Activated CD8-positive, alpha-beta memory T cell treated with anti-CD3 and anti-CD28 coated beads, Interleukin-2, amount 50 U/mL, for 4 hours (primary cell): ENCODE measurements at regions not wholly inside any gene's neighbourhood (a gene's known extent, or its start where the extent isn't known, plus 50 kb on each side); places are given as distances from the start of the nearest gene placed in this dataset.
"Not testable (repeated sequence)": the region's sequence is repeated elsewhere in the genome, so short reads cannot be mapped to it uniquely, and the experiment has no call there.

ENCODE experiments used
- DNase-seq: peaks from one replicate; pipeline ENCODE4 v3.0.0-alpha.2; 2020

DNA sequence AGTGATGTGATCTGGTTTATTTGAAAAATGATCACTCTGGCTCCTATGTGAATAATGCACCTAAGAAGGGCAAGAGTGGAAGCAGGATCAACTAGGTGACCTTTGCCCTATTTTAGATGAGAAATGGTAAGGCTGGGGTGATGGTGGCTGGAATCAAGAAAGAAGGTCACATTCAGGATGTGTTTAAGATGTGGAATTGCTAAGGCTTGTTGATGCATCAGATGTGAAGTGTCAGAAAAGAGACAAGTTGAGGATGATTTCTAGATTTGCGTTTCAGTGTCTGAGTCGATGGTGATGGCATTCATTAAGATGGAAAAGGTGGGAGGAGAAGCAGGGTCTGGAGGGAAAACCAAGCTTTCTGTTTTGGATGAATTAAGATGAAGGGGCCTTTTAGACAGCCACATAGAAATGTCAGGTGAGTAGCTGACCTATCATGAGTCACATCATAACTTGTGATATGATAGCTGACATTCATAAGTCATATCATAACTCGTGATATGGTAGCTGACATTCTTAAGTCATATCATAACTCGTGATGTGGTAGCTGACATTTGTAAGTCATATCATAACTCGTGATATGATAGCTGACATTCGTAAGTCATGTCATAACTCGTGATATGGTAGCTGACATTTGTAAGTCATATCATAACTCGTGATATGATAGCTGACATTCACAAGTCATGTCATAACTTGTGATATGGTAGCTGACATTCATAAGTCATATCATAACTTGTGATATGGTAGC, 101.2 kb upstream of the SEC11C start:
- no peak for DNase-seq

DNA sequence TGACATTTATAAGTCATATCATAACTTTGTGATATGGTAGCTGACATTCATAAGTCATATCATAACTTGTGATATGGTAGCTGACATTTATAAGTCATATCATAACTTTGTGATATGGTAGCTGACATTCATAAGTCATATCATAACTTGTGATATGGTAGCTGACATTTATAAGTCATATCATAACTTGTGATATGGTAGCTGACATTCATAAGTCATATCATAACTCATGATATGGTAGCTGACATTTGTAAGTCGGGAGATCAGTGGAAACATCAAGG, 100.7 kb upstream of the SEC11C start:
- not testable (repeated sequence) for DNase-seq

DNA sequence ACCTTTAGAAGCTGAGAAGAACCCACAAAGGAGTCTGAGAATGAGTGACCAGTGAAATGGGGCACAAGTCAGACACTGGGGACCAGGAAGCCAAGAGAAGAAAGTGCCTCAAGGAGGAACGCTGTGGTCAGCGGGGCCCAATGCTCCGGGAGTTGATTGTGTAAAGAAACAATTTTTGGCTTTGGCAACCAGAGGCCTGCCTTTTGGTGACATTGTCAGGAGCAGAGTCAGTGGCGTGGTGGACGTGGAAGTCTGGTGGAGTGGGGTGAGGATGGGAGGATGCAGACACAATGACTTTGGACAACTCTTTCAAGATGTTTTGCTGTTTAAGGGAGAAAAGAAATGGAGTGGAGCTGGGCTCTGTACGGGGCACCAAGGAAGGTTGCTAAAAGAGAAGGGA, 100.2 kb upstream of the SEC11C start:
- DNase-seq = no peak

DNA sequence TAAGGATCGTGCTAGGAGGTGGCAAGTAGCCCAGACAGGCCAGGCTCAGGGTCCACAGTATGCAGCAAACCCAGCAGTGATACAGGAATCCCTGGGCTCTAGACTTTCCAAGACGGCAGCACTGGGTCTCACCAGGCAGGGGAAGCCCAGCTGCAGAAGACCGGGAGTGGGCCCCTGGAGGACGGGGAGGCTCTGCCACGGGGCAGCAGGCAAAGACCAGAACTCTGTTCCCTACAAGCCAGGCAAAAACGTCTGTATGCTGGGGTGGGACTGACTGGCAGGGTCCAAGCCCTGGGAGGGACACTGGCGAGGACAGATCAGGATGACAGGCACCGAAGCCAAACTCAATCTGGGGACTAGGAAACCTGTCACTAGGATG, 98.9 kb upstream of the SEC11C start:
- DNase-seq = no peak

DNA sequence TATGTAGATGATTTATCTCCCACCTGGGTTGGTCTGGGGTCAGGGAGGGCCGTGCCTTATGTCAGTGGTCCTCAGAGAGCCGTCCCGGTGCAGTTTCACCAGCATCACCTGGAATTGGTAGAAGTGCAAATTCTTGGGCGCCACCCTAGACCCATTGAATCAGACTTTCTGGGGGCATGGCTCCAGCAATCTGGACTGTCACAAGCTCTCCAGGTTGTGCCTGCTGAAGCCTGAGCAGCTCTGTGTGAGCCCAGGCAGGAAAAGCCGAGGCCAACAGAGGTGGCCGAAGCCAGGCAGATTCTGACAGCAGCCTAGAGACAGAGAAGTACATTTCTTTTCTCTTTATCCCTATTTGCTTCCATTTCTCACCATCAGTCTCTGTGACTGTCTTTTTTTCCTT, 98.4 kb upstream of the SEC11C start:
- DNase-seq = no peak

DNA sequence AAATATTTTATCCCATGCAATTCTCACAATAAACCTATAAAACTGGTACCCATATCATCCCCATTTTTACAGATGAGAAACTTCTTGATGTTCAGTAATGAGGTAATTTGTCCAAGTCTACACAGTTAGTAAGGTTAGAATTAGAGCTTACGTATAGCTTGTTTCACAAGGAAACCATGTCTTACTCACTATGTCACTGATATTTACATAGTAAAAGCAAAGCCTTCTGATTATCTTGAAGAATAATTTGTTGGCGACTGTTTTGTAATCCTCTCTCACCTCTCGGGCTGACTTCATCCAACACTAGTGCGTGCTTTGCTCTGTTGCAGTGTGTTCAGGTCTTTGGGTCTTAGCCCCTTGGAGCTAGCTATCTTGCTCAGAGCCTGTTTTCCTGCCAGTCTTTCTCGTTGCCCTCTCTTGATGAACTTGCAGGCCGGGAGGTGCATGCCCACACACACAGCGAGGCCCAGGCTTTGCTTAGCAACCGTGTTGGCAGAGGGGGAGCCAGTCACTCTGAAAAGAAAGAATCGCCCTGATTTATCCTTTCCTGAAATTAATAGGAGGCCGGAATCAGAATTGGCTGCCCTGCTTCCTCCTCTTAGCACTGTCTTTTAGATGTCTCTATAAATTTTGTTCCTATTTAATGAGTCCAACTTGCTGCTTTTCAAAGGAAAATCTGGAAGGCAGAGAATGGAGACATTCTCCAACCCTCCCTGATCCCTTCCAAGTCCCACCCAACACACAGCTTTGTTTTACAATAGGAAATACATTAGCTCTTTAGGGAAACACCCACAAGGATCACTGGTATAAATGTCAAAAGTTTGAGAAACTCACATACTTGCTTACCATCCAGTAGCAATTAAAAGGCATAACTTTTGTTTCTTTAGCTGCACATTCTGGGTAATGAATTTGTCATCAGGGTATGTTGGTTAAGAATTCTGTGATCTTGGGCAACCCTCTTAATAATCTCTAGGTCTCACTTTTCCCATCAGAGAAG, 97.6 kb upstream of the SEC11C start:
- DNase-seq = no peak

DNA sequence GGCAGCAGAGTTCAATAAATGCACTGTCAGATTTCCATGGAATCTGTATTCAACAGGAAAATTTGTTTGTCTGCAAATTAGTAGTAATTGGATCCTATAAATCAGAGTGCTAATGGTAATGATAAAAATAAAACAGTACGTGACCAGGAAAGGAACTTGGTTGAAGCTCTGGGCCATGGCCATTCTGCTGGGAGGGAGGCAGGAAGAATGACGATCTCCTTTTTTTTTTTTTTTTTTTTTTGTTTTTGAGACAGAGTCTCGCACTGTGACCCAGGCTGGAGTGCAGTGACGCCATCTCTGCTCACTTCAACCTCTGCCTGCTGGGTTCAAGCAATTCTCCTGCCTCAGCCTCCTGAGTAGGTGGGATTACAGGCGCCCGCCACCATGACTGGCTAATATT, 94.8 kb upstream of the SEC11C start:
- no peak for DNase-seq

DNA sequence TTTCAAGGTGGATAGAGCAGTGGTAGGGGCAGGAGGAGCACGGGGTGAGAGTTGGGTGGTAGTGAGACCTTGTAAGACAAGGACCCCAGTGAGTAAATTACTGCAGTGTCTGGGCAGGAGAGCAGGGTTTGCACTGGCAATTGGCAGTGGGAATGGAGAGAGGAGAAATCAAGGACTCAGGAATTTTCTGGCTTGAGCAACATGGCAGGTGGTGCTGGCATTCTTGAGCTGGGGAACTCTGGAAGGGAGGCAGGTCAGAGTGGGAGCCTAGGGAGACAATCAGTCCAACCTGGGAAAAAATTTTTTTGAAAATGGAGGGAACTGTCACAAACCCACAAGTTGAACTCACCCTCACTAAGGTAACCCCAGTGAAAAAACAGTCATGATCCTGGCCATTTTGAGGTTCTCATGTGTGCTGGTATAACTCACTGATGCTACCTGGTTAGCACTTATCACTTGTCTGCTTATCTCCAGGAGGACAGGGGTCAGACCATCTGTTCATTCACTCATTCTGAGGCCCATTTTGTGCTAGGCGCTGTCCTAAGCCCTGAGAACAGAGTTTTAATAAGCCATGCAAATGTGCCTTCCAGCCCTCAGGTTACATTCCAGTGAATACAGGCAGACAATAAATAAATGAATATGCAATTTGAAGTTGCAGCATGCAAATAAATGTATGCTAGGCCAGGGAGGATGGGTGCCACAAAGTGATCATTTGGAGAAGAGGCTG, 92.2 kb upstream of the SEC11C start:
- DNase-seq = no peak

DNA sequence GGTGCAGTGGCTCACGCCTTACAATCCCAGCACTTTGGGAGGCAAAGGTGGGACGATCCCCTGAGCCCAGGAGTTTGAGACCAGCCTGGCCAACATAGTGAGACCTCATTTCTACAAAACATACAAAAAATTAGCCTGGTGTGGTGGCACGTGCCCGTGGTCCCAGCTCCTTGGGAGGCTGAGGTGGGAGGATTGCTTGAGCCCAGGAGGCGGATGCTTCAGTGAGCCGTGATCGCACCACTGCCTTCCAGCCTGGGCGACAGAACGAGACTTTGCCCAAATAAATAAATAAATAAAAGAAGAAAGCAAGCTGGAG, 91.7 kb upstream of the SEC11C start:
- DNase-seq = no peak

DNA sequence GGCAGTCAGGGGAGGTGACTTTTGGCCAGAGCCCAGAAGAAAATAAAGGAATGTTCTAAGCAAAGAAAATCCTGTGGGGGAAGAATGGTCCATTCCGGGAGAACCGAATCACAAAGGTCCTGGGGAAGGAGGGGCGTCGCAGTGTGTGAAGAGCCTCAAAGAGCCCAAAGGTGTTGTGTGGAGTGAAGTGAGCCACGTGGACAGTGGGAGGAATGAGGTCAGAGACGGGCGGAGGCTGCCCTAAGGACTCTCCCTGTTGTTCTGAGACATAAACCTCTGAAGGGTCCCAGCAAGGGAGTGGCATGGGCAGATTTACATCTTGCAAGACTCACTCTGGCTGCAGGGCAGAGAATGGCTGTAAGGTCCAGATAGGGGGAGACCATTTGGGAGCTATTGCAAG, 91.3 kb upstream of the SEC11C start:
- DNase-seq = no peak

DNA sequence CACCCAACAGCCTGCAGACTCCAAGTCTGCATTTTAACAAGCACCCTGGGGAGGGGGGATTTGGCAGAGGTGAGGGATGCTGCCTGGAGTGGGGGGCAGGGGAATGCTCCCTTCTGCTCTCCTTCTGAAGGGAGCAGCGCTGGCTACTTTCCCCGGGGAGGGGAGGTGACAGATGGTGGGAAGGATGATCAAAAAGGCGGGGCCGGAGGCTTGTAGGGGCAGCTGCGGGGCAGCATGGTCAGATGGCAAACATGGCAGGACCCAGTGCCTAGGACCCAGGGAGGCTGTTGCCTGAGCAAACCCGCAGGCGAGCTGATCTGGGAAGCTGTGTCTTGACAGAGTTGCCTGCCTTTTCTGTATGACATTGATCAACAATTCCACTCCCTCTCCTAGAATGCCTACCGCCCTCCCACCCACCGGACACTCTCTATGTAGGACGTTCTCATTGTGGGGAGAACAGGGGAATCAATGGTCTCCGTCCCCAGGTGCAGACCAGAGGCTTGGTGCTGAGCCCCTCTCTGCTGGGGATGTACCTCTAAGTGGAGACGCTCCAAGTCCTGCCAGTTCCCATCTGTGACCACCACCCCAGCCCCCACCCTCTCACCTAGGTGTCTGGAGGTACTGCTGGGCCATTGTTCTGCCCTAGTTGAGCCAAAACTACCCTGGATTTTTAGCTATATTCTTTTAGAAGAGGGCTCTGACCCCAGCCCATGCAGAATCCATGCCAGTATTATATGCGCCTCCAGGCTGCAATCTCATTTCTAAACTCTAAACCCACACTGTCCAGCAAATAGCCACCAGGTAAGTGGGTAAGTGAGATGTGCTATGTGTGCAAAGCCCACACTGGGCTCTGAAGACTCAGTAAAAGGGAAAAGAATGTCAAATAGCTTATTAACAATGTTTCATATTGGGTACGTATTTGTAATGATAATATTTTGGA, 89.7 kb upstream of the SEC11C start:
- no peak for DNase-seq

DNA sequence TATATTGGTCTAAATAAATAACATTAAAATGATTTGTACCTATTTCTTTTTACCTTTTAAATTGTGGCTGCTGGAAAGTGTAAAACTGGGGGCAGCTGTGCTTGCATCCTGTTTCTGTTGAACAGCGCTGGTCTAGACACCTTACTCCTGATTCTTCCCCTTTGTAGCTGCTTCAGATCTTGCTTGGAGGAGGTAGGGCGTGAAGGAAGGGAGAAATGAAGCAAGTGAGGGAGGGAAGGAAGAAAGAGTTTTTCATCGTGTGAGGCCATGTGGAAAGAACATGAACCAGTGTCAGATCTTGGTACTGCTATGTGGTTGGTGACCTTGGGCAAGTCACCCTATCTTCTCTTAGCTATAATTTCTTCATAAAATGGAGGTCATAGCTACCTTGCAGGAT, 89.0 kb upstream of the SEC11C start:
- DNase-seq = no peak

DNA sequence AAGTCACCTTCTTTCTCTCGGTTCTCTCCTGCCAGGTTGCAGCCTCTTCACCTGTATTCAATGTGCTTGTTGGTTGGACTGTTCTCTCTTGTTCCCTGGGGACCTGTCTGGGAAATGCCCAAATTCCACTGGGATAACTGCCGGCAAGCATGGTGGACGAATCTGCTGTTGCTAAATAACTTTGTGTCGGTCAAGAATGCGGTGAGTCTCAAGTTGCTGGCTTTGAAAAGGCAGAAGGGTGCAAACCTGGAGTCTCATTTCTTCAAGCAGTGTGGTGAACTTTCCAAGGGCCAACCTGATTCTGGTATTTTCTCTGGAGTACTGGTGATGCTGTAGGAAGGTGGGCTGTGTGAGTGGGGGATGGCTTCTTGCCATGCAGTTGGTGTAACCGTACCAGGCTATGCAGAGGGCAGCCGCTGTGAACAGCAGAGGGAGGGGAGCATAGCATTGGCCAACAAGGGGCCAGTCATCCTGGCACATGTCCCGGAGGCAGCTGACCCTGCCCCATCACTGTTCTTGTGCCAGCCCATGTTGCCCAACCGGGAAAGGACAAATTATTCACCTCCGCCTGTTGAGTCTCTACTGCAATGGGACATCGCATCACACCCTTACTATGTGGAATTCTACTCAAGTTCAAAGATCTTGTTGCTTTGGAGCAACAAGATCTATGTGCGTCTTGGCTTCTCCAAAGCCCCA, 88.1 kb upstream of the SEC11C start:
- no peak for DNase-seq

DNA sequence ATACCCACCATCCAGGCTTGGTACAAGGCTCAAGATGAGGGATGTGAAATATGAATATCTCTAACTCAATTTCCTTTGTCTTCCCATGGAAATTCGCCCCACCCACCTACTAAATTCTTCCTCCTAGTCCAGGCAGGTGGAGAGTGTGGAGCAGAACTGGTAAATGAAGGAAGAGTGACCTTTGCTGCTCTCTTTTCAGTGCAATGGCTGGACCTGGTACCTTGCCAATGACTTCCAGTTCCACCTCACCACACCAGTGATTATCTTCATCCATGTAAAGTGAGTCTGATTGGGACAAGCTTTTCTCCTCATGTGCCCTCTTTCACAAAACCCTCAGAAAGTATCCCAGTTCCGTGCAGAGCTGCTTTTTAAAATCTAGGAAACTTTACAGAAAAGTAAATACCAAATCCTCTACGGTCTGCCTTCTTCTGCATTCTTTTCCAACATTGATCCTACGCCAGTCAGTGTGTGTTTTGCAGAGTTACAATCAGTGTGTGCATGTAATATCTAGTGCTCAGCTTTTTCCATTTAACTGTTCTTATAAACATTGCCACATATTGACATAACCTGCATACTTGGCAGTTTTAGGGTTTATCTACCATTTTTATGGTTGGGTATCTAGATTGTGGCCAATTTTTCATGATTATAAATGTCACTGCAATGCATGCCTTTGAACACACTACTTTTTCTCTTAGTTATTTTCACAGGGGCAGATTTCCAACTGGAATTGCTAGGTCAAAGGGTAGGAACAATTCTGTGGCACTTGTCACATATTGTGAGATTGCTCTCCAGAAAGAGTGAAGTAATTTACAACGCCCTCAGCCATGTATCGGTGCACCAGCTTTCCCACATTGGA, 86.5 kb upstream of the SEC11C start:
- DNase-seq = no peak

DNA sequence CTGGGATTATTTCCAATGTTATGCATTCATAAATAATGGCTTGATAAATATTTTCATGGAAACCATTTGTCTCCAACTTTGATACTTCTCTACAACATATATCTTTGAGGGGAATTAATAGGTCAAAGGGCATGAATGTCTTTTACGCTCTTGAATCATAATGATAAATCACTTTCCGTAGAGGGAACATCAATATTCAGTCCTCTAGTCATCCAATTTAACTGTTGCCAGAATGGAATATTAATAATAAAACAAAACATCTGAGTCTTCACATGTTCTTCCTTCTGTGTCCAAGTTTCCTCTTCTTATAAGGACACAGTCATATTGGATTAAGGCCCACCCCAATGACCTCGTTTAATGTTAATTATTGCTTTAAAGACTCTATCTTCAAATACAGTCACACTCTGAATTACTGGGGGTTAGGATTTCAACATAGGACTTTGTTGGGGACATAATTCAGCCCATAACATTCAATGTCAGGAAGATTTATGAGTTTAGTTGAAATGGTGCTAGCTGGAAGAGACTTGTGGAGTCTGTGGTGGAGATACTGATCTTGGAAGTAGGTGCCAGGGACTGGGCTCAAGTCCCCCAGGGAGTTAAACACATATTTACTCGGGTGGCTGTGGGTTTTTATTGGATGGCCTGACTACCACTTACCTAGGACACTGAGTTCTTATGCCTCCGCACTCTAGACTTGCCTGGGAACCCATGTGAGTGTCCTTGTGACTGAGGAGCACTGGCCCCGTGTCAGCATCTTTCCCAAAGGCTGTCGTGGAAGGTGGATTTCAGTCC, 85.0 kb upstream of the SEC11C start:
- no peak for DNase-seq

DNA sequence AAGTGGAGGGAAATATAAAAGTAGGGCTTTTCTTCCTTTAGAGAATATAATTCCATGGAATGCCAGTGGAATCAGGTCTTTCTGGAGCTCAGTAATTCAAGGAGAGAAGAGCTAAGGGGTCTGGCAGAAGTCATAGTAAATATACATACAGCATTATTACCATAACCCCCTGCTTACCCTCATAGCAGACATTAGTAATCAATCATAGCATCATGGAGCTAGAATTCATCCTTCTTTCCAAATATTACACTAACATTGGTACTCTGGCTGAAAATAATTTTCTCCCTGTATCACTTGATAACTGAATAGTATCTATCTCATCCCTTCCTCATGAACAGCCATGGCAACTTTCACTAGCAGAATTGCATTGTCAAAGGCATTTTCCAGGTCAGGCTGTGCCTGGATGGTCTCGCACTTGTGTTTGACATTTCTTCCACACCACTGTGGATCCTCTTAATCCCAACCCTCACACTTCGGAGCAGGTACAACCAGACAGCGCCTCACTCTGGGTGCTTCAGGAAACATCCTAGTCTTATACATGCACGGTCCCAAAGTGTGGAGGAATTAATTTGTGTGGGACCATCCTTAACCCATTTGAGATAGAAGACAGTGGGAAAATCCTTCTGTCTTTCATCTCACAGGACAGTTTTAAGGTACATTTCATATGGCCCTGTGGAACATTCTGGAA, 84.2 kb upstream of the SEC11C start:
- DNase-seq = no peak

DNA sequence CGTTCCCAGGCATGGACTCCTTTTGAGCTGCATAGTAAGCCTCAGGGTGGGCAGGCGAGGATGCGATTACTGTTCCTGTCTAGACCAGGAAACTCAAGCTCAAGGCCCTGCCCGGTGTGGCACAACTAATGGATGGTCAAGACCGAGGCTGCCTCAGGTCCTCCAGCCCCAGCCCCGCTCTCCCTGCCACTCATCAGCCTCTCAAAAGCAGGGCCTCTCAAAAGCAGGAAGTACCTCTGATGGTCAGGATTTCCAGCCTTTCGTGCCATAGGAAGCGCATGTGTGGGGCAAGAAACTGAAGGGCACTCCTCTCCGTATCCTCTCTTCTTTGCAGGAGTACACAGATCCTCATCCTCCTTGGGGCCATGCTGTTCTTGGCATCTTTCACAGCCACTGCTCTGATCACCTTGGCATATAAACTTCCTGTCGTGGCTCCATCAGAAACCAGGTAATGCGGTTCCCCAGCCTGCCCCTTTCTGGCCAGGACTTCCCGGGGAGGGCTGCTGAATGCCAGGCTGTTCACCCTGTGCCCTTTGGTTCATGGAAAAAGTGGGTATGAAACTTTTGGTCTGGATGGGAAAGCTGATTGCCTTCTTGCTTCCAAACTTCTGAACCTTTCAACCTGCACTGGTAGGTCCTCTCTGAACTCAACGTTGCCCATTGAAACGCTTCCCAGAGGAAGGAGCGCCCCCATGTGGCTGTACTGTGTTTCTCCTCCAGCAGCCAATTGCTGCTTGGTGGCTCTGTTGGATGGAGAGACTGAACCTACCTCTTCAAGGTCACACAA, 82.8 kb upstream of the SEC11C start:
- peak; percentile 31 for DNase-seq

DNA sequence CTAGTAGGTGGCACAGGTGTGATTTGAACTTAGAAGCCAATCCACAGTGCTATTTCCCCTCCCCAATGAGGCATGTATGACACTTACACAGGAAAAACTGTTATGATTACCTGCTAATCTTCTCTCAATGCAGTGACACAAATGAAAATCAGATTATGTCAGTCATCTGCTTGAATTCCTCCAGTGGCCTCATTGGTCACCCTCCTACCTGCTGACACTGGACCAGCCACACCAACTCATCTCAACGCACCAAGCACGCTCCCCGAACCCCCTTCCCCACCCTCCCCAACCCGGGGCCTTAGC, 82.2 kb upstream of the SEC11C start:
- DNase-seq = no peak

DNA sequence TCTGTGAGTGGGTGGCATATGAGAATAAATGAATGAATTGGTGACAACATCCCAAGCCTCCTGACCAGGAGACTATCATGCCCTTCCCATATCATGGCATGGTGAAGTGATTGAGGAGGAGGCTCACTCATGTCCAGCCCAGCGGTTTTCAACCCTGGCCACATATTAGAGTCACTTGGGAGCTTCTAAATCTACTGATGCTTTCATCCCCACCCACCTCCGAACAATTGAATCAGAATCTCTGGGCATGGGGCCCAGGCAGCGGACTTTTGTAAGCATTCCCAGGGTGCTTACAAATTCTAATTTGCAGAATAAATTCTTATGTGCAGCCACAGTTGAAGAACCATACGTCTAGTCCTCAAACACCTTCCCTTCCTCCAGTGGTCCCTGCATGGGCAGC, 81.7 kb upstream of the SEC11C start:
- no peak for DNase-seq
